ENCODE measurements at regions not wholly inside any gene's neighbourhood (a gene's known extent, or its start where the extent isn't known, plus 50 kb on each side); places are given as distances from the start of the nearest gene placed in this dataset.
A peak's percentile ranks its signal among the peaks of the same experiment; 100 is the strongest.

DNA sequence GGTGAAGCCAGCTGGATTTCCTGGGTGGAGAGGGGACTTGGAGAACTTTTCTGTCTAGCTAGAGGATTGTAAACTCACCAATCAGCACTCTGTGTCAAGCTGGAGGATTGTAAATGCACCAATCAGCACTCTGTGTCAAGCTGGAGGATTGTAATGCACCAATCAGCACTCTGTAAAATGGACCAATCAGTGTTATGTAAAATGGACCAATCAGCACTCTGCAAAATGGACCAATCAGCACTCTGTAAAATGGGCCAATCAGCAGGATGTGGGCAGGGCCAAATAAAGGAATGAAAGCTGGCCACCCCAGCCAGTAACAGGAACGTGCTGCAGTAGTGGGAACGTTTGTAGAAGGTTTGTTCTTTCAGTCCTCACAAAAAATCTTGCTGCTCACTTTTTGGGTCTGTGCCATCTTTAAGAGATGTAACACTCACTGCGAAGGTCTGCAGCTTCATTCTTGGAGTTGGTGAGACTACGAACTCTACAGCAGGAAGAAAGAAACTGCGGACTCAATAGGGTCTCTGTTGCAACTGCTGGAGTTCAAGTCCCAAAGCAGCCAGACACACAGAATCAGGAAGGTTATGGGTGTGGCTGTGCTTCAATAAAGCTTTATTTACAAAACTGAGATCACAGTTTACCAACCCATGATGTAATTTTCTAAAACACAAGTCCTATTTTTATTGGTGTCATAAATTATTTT, 145.7 kb upstream of the ERCC6L2 start:
- Histone ChIP-seq H3K4me3 (no peak overlapping the region), H3K36me3 (replicated peaks in 1 of 2; ENCODE audit: insufficient read depth in 1 of 2, low read depth in 2 of 2) (no peaks in the 10 kb centered on the region), H3K27me3 (no peaks in the 10 kb centered on the region), H3K27ac (no peak overlapping the region), H3K4me1 (no peaks in the 10 kb centered on the region), H3K9me3 (no peaks in the 10 kb centered on the region)
- DNase-seq, result no peak
- intact Hi-C loops (cut with DNase I), result loop anchor here (10.0 kb wide), 1 partner anchor 485 kb away; no protein-coding TSS in a partner anchor
- TF ChIP-seq, protein P1, sequence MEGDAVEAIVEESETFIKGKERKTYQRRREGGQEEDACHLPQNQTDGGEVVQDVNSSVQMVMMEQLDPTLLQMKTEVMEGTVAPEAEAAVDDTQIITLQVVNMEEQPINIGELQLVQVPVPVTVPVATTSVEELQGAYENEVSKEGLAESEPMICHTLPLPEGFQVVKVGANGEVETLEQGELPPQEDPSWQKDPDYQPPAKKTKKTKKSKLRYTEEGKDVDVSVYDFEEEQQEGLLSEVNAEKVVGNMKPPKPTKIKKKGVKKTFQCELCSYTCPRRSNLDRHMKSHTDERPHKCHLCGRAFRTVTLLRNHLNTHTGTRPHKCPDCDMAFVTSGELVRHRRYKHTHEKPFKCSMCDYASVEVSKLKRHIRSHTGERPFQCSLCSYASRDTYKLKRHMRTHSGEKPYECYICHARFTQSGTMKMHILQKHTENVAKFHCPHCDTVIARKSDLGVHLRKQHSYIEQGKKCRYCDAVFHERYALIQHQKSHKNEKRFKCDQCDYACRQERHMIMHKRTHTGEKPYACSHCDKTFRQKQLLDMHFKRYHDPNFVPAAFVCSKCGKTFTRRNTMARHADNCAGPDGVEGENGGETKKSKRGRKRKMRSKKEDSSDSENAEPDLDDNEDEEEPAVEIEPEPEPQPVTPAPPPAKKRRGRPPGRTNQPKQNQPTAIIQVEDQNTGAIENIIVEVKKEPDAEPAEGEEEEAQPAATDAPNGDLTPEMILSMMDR (IDR thresholded peaks at IDR 0.05), result no peak
- TF ChIP-seq POLR2A (IDR thresholded peaks at IDR 0.05), result no peak
- no peak for ATAC-seq
- WGBS, 2 donors, result 66 to 76% methylated on average over 5 of the region's 5 CpGs

DNA sequence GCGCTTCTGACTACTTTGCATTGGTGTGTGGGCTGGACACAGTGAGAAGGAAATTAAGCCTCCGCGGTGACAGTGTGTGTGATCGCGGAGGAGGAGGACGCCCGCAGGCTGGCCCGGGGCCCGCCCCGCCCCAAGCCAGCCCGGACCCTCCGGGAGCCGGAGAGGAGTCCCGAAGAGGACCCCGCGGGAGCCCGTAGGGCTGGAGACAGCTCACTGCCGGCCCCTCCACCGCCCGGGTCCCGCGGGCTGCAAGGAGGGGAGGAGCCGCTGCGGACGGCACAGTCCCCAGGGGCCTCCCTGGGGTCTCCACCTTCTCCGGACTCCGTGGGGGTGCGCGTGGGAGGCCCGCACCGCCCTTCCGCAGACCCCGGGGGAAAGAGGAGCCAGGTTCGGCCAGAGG, 146.4 kb upstream of the ERCC6L2 start:
- H3K4me3 ChIP-seq, result no peak overlapping the region
- DNase-seq (no peak), ATAC-seq (no peak)
- H3K36me3 ChIP-seq (replicated peaks in 1 of 2; ENCODE audit: insufficient read depth in 1 of 2, low read depth in 2 of 2), result no peaks in the 10 kb centered on the region
- no peaks in the 10 kb centered on the region for H3K9me3 ChIP-seq
- no peaks in the 10 kb centered on the region for H3K27me3 ChIP-seq
- intact Hi-C loops (cut with DNase I), result loop anchor here (10.0 kb wide), 1 partner anchor 486 kb away; no protein-coding TSS in a partner anchor
- no peaks in the 10 kb centered on the region for H3K4me1 ChIP-seq
- H3K27ac ChIP-seq, result no peak overlapping the region
- WGBS, 2 donors, result 86 to 91% methylated on average over 15 to 29 of the region's 34 CpGs
- TF ChIP-seq, protein P1 (IDR thresholded peaks at IDR 0.05), result no peak
- no peak for TF ChIP-seq POLR2A (IDR thresholded peaks at IDR 0.05)

DNA sequence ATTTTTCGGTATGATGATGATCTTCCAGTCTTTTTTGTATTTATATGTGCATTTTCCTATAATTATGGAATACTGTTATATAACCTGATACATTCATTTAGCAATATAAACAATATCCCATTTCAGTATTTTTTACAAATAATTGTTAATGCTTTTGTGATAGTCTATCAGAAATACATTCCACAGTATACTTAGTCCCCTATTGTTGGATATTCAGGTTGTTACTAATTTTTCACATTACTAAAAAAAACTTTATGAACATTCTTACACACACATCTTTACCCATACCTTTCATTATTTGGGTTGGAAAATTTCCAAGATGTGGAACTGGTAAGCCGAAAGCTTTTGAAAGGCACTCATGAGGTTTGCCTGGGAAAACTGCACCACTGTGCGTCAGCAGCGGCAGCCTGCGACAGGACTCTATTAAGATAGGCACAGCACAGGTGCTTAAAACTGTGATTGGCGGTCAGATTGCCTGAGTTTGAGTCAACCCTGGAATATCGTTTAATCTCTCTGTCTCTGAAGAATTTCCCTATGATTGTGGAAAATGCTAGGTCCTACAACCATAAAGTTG, 147.5 kb upstream of the ERCC6L2 start:
- Histone ChIP-seq H3K27ac (no peak overlapping the region), H3K4me1 (no peaks in the 10 kb centered on the region), H3K36me3 (replicated peaks in 1 of 2; ENCODE audit: insufficient read depth in 1 of 2, low read depth in 2 of 2) (no peaks in the 10 kb centered on the region), H3K27me3 (no peaks in the 10 kb centered on the region), H3K9me3 (no peaks in the 10 kb centered on the region), H3K4me3 (no peak overlapping the region)
- intact Hi-C loops (cut with DNase I), result loop anchor here (10.0 kb wide), 1 partner anchor 487 kb away; no protein-coding TSS in a partner anchor
- ATAC-seq (no peak), DNase-seq (no peak)
- WGBS, 2 donors, result 67 to 72% methylated on average over 7 of the region's 7 CpGs
- TF ChIP-seq, protein P1 (IDR thresholded peaks at IDR 0.05), result no peak
- TF ChIP-seq POLR2A (IDR thresholded peaks at IDR 0.05), result no peak

DNA sequence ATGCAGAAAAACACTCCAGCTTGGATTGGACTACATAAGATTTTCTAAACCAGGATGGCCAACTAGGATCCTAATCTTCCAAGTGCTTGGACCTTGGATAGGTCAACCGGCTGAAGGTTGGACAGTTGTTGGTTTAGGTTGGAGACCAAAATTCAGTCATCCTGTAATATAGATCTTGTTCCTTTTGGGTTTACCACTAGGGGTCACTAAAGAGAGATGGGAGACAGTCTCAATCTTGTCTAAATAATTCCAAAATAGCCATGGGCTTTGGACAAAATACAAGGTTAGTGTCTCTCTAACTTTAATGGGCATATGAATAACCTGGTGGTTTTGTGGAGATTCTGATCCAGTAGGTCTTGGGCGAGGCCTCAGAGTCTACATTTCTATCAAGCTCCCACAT, 148.7 kb upstream of the ERCC6L2 start:
- H3K4me1 ChIP-seq, result no peaks in the 10 kb centered on the region
- no peak overlapping the region for H3K4me3 ChIP-seq
- no peaks in the 10 kb centered on the region for H3K9me3 ChIP-seq
- TF ChIP-seq, protein P1 (IDR thresholded peaks at IDR 0.05), result peak; percentile 62 to 71 (median 69)
- no peak for TF ChIP-seq POLR2A (IDR thresholded peaks at IDR 0.05)
- ATAC-seq (peak; percentile 68), DNase-seq (no peak)
- no peak overlapping the region for H3K27ac ChIP-seq
- intact Hi-C loops (cut with DNase I), result loop anchor here (10.0 kb wide), 1 partner anchor 488 kb away; no protein-coding TSS in a partner anchor
- no peaks in the 10 kb centered on the region for H3K27me3 ChIP-seq
- no peaks in the 10 kb centered on the region for H3K36me3 ChIP-seq (replicated peaks in 1 of 2; ENCODE audit: insufficient read depth in 1 of 2, low read depth in 2 of 2)
- 40 to 48% methylated on average over 2 of the region's 2 CpGs for WGBS, 2 donors
